Aorta (tissue), 5 donors: ENCODE measurements at regions not wholly inside any gene's neighbourhood (a gene's known extent, or its start where the extent isn't known, plus 50 kb on each side); places are given as distances from the start of the nearest gene placed in this dataset.

Source experiments
- ATAC-seq: fragments of 200-7000 bp; cut with Tn5 transposase; one replicate; pipeline ENCODE4 v1.9.1; 2022; ENCODE audit warnings: moderate library complexity; ENCODE audit not compliant: low FRiP score
- DNase-seq, 2 donors: peaks; one replicate each; pipeline ENCODE4 v3.0.0-alpha.2; 2020
- H3K27ac ChIP-seq, 2 donors: one replicate each; pipeline ENCODE4 v1.5.1; 2013; ENCODE audit warnings: low read length in 2 of 2, mild to moderate bottlenecking in 2 of 2, moderate library complexity in 2 of 2, control low read depth in 1 of 2, inconsistent platforms in 1 of 2, low read depth in 1 of 2
- H3K27me3 ChIP-seq, 2 donors: one replicate each; pipeline ENCODE4 v1.6.1; 2013; ENCODE audit warnings: control low read depth in 1 of 2, low read length in 1 of 2, mild to moderate bottlenecking in 1 of 2, moderate library complexity in 1 of 2; ENCODE audit not compliant: insufficient read depth in 2 of 2, control insufficient read depth in 1 of 2
- H3K36me3 ChIP-seq, 2 donors: one replicate each; pipeline ENCODE4 v1.6.1; 2013; ENCODE audit warnings: control low read depth in 1 of 2, low read length in 1 of 2, mild to moderate bottlenecking in 1 of 2; ENCODE audit not compliant: insufficient read depth in 2 of 2, control insufficient read depth in 1 of 2
- H3K4me1 ChIP-seq, 2 donors: one replicate each; pipeline ENCODE4 v1.6.1; 2013; ENCODE audit warnings: low read length in 2 of 2, control low read depth in 1 of 2, mild to moderate bottlenecking in 1 of 2, moderate library complexity in 1 of 2; ENCODE audit not compliant: insufficient read depth in 2 of 2, control insufficient read depth in 1 of 2
- H3K4me3 ChIP-seq, 2 donors: one replicate each; pipeline ENCODE4 v1.5.1; 2013; ENCODE audit warnings: low read length in 2 of 2, control low read depth in 1 of 2, mild to moderate bottlenecking in 1 of 2
- H3K9me3 ChIP-seq: one replicate; pipeline ENCODE4 v1.6.1; 2013; ENCODE audit warnings: mild to moderate bottlenecking, low read length; ENCODE audit not compliant: control insufficient read depth
- WGBS, 2 donors: extraction: QIAGEN DNeasy Blood & Tissue Kit; methylation state at CpG; one replicate each; pipeline ENCODE4 v1.1.7; 2013; 5-methylcytosine and 5-hydroxymethylcytosine counted together
- intact Hi-C, 2 donors: fragments of 100-400 bp; cut with DNase I; formaldehyde crosslinking; loops; one replicate each; pipeline versions ENCODE4 v1.14.2 to v1.15.0; 2022
- donor health status: healthy with polysubstance abuse.
- donor health status: Bipolar disorder and iron deficiency.
- donor health status: DM: no; HTN: no; CAD: no.
- donor health status: DM: no; HTN: no; CAD: no.
- donor health status: DM: yes; HTN: yes; CAD: no.

- Histone ChIP-seq H3K4me3 (no peak overlapping the region), H3K36me3 (no peaks in the 10 kb centered on the region), H3K27ac (peak overlapping the region in 1 of 2 donors; percentile 15), H3K4me1 (no peaks in the 10 kb centered on the region), H3K9me3 (no peaks in the 10 kb centered on the region), H3K27me3 (no peaks in the 10 kb centered on the region)
- ATAC-seq (peak; percentile 83), DNase-seq (peak; percentile 86 to 89)
- intact Hi-C loops = no loop called here
- 24 to 28% methylated on average over 12 of the region's 12 CpGs for WGBS, 2 donors
Observed at GRCh38 chr2:47237375-47238334, 61.3 kb upstream of the CALM2 start.

GRCh38 chr2:47236503-47237215 lies 60.3 kb upstream of the CALM2 start:
- no peak for ATAC-seq
- WGBS, 2 donors = 48 to 53% methylated on average over 2 of the region's 2 CpGs

GRCh38 chr2:47235132-47235531 lies 58.8 kb upstream of the CALM2 start:
- Histone ChIP-seq H3K4me1 (no peaks in the 10 kb centered on the region), H3K9me3 (no peaks in the 10 kb centered on the region), H3K27me3 (no peaks in the 10 kb centered on the region), H3K36me3 (no peaks in the 10 kb centered on the region), H3K4me3 (no peak overlapping the region), H3K27ac (no peak overlapping the region)
- WGBS, 2 donors = 94 to 98% methylated on average over 2 of the region's 2 CpGs
- ATAC-seq (no peak), DNase-seq (no peak)
- intact Hi-C loops = no loop called here

More at GRCh38 chr2:47236503-47237215, 60.3 kb upstream of the CALM2 start:
- Histone ChIP-seq H3K4me1 (no peaks in the 10 kb centered on the region), H3K4me3 (no peak overlapping the region), H3K27ac (no peak overlapping the region), H3K36me3 (no peaks in the 10 kb centered on the region), H3K27me3 (no peaks in the 10 kb centered on the region), H3K9me3 (no peaks in the 10 kb centered on the region)
- intact Hi-C loops = no loop called here
- DNase-seq = no peak

GRCh38 chr2:47234456-47234855 lies 58.1 kb upstream of the CALM2 start:
- no peaks in the 10 kb centered on the region for H3K4me1 ChIP-seq
- H3K9me3 ChIP-seq = no peaks in the 10 kb centered on the region
- H3K4me3 ChIP-seq = no peak overlapping the region
- intact Hi-C loops = no loop called here
- no peak for ATAC-seq
- H3K27me3 ChIP-seq = no peaks in the 10 kb centered on the region
- 94 to 99% methylated on average over 6 of the region's 6 CpGs for WGBS, 2 donors
- H3K27ac ChIP-seq = no peak overlapping the region
- DNase-seq = no peak
- H3K36me3 ChIP-seq = no peaks in the 10 kb centered on the region

- Histone ChIP-seq H3K27me3 (no peaks in the 10 kb centered on the region), H3K4me1 (no peaks in the 10 kb centered on the region), H3K27ac (no peak overlapping the region), H3K4me3 (no peak overlapping the region), H3K9me3 (no peaks in the 10 kb centered on the region), H3K36me3 (no peaks in the 10 kb centered on the region)
- ATAC-seq (no peak), DNase-seq (no peak)
- intact Hi-C loops = no loop called here
- WGBS, 2 donors = 94 to 95% methylated on average over 8 of the region's 8 CpGs
Observed at GRCh38 chr2:47232738-47233415, 56.6 kb upstream of the CALM2 start.

GRCh38 chr2:47230418-47230817 lies 54.1 kb upstream of the CALM2 start:
- Histone ChIP-seq H3K27ac (no peak overlapping the region), H3K4me3 (no peak overlapping the region), H3K4me1 (no peaks in the 10 kb centered on the region), H3K36me3 (no peaks in the 10 kb centered on the region), H3K9me3 (no peaks in the 10 kb centered on the region), H3K27me3 (no peaks in the 10 kb centered on the region)
- 3 to 6% methylated on average over 4 of the region's 4 CpGs for WGBS, 2 donors
- DNase-seq (peak; percentile 86 to 87), ATAC-seq (peak; percentile 88)
- intact Hi-C loops = no loop called here

GRCh38 chr2:47227532-47228279 lies 51.4 kb upstream of the CALM2 start:
- H3K27me3 ChIP-seq = no peaks in the 10 kb centered on the region
- no peaks in the 10 kb centered on the region for H3K4me1 ChIP-seq
- ATAC-seq (no peak), DNase-seq (peak in 1 of 2 donors; percentile 17)
- no peaks in the 10 kb centered on the region for H3K9me3 ChIP-seq
- 92 to 94% methylated on average over 9 of the region's 9 CpGs for WGBS, 2 donors
- no peak overlapping the region for H3K27ac ChIP-seq
- no peaks in the 10 kb centered on the region for H3K36me3 ChIP-seq
- intact Hi-C loops = no loop called here
- H3K4me3 ChIP-seq = no peak overlapping the region

GRCh38 chr2:47226923-47227220 lies 50.6 kb upstream of the CALM2 start:
- H3K27ac ChIP-seq = no peak overlapping the region
- H3K27me3 ChIP-seq = no peaks in the 10 kb centered on the region
- intact Hi-C loops = no loop called here
- no peaks in the 10 kb centered on the region for H3K36me3 ChIP-seq
- ATAC-seq = no peak
- WGBS, 2 donors = 84% methylated on average over 6 of the region's 6 CpGs
- H3K4me1 ChIP-seq = no peaks in the 10 kb centered on the region
- no peaks in the 10 kb centered on the region for H3K9me3 ChIP-seq
- H3K4me3 ChIP-seq = no peak overlapping the region
- DNase-seq = no peak
